ENCODE measurements at regions not wholly inside any gene's neighbourhood (a gene's known extent, or its start where the extent isn't known, plus 50 kb on each side); places are given as distances from the start of the nearest gene placed in this dataset.

DNA sequence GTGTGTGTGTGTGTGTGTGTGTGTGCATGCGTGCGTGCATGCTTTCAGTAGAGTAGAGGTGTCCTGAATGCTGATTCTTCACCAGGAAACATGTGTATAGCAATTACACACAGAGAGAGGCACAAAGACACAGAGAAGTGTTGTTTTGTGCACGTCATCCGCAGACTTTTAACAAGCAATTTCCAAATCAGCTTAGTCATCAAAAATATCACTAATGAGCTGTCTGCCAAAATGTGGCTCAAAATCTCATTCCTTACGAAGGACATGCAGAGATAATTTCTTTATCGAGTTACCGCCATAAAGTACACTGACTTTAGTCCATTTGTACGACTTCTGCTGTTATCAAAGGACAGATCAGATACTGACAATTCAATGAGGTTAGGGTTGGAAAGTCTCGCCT is 274.9 kb upstream of the RARB start:
- H3K9me3 ChIP-seq, result no peaks in the 10 kb centered on the region
- H3K27me3 ChIP-seq, result no peaks in the 10 kb centered on the region
- no peak overlapping the region for H3K27ac ChIP-seq
- H3K4me3 ChIP-seq, result no peak overlapping the region
- no peaks in the 10 kb centered on the region for H3K36me3 ChIP-seq
- TF ChIP-seq POLR2A (IDR thresholded peaks at IDR 0.05) (no peak), POLR2AphosphoS5 (IDR thresholded peaks at IDR 0.05; ENCODE audit: insufficient read depth in 1 of 2, low read depth in 1 of 2) (no peak), CTCF (IDR thresholded peaks at IDR 0.05) (no peak)
- H3K4me1 ChIP-seq, result peaks cover 6% of the 10 kb centered on the region
- intact Hi-C loops (cut with DNase I), result no loop called here
- DNase-seq (ENCODE audit: extremely low spot score in 2 of 2), result no peak

DNA sequence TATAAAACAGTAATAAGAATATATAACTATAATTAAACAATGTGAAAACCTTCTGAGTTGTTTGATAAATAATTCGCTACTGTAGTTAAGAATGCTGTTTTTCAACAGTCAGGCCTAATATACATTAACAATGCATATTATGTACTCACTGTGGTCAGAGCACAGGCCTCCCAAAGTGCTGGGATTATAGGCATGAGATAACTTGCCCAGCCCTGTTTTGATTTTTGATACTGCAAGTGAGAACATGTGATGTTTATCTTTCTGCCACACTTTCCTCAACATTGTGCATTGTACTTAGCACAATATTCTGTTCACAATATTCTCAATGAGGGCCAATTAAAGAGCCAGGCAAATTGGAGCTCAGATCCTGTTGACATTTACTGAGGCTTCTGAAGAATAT is 274.5 kb upstream of the RARB start:
- H3K27ac ChIP-seq, result no peak overlapping the region
- H3K9me3 ChIP-seq, result no peaks in the 10 kb centered on the region
- no peak overlapping the region for H3K4me3 ChIP-seq
- TF ChIP-seq POLR2A (IDR thresholded peaks at IDR 0.05) (no peak), CTCF (IDR thresholded peaks at IDR 0.05) (no peak), POLR2AphosphoS5 (IDR thresholded peaks at IDR 0.05; ENCODE audit: insufficient read depth in 1 of 2, low read depth in 1 of 2) (no peak)
- no peaks in the 10 kb centered on the region for H3K27me3 ChIP-seq
- no peak for DNase-seq (ENCODE audit: extremely low spot score in 2 of 2)
- H3K4me1 ChIP-seq, result peaks cover 6% of the 10 kb centered on the region
- H3K36me3 ChIP-seq, result no peaks in the 10 kb centered on the region
- intact Hi-C loops (cut with DNase I), result no loop called here

GRCh38 chr3:25155652-25156471 is 272.2 kb upstream of the RARB start:
- no peak overlapping the region for H3K27ac ChIP-seq

DNA sequence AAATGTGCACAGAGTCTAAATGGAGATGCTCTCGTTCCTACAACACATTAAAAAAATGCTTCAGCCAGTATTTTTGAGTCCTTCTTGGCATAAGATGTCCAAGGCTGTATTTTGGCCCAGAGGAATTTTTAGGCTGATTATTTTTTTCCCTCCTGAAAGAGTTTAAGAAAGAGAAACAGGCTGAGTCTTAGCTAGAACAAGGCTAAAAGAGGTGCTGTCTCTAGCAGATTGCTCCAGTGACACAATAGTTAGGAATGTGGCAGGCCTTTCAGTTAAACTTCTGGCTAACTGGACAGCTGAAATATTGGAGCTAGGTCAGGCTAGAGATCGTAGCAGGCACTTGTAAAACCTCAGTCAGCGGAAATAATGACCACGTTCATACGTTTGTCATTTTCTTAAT is 271.4 kb upstream of the RARB start:
- TF ChIP-seq POLR2A (IDR thresholded peaks at IDR 0.05) (no peak), CTCF (IDR thresholded peaks at IDR 0.05) (no peak), POLR2AphosphoS5 (IDR thresholded peaks at IDR 0.05; ENCODE audit: insufficient read depth in 1 of 2, low read depth in 1 of 2) (no peak)
- Histone ChIP-seq H3K36me3 (no peaks in the 10 kb centered on the region), H3K4me1 (no peaks in the 10 kb centered on the region), H3K4me3 (no peak overlapping the region), H3K27ac (no peak overlapping the region), H3K9me3 (no peaks in the 10 kb centered on the region), H3K27me3 (no peaks in the 10 kb centered on the region)
- DNase-seq (ENCODE audit: extremely low spot score in 2 of 2), result no peak
- intact Hi-C loops (cut with DNase I), result no loop called here

More at GRCh38 chr3:25155652-25156471, 272.2 kb upstream of the RARB start:
- TF ChIP-seq POLR2AphosphoS5 (IDR thresholded peaks at IDR 0.05; ENCODE audit: insufficient read depth in 1 of 2, low read depth in 1 of 2) (no peak), CTCF (IDR thresholded peaks at IDR 0.05) (no peak), POLR2A (IDR thresholded peaks at IDR 0.05) (no peak)
- no peak for DNase-seq (ENCODE audit: extremely low spot score in 2 of 2)
- Histone ChIP-seq H3K4me3 (no peak overlapping the region), H3K4me1 (peaks cover 5% of the 10 kb centered on the region), H3K27me3 (no peaks in the 10 kb centered on the region), H3K9me3 (no peaks in the 10 kb centered on the region), H3K36me3 (no peaks in the 10 kb centered on the region)
- intact Hi-C loops (cut with DNase I), result no loop called here

- no peaks in the 10 kb centered on the region for H3K27me3 ChIP-seq
- DNase-seq (ENCODE audit: extremely low spot score in 2 of 2), result no peak
- H3K9me3 ChIP-seq, result no peaks in the 10 kb centered on the region
- no peak overlapping the region for H3K4me3 ChIP-seq
- intact Hi-C loops (cut with DNase I), result no loop called here
- no peaks in the 10 kb centered on the region for H3K36me3 ChIP-seq
- TF ChIP-seq POLR2AphosphoS5 (IDR thresholded peaks at IDR 0.05; ENCODE audit: insufficient read depth in 1 of 2, low read depth in 1 of 2) (no peak), POLR2A (IDR thresholded peaks at IDR 0.05) (no peak), CTCF (IDR thresholded peaks at IDR 0.05) (no peak)
- H3K4me1 ChIP-seq, result no peaks in the 10 kb centered on the region
- no peak overlapping the region for H3K27ac ChIP-seq
Observed at GRCh38 chr3:25165306-25165705, 262.8 kb upstream of the RARB start.
